PFSK-1 (cell line): ENCODE measurements at regions not wholly inside any gene's neighbourhood (a gene's known extent, or its start where the extent isn't known, plus 50 kb on each side); places are given as distances from the start of the nearest gene placed in this dataset.

ENCODE experiments used
- FOXP2 ChIP-seq: optimal IDR thresholded peaks from 2 replicates; pipeline ENCODE3; 2011; ENCODE audit warnings: borderline replicate concordance, control low read depth, inconsistent platforms; ENCODE audit not compliant: insufficient read depth; ENCODE audit errors: extremely low read length, extremely low read depth
- POLR2AphosphoS5 ChIP-seq: IDR thresholded peaks from 2 replicates; pipeline ENCODE4 v1.6.1; 2012; ENCODE audit warnings: low read depth, mild to moderate bottlenecking, control low read depth, low read length, moderate library complexity
- SIN3A ChIP-seq: IDR thresholded peaks from 2 replicates; pipeline ENCODE4 v1.6.1; 2012; ENCODE audit warnings: mild to moderate bottlenecking, low read length, moderate library complexity, borderline replicate concordance; ENCODE audit not compliant: insufficient read depth
- TAF1 ChIP-seq: IDR thresholded peaks from 2 replicates; pipeline ENCODE4 v1.6.1; 2012; ENCODE audit warnings: low read length, control low read depth, borderline replicate concordance; ENCODE audit not compliant: insufficient read depth
- TF ChIP-seq, protein P1 (sequence below), 2 experiments: IDR thresholded peaks; 2 replicates each; pipeline versions ENCODE4 v1.6.1 to v1.8.0; 2011 to 2012; ENCODE audit warnings: low read depth in 2 of 2, low read length in 2 of 2, control low read depth in 1 of 2, inconsistent platforms in 1 of 2, mild to moderate bottlenecking in 1 of 2, moderate library complexity in 1 of 2; ENCODE audit not compliant: insufficient read depth in 1 of 2

DNA sequence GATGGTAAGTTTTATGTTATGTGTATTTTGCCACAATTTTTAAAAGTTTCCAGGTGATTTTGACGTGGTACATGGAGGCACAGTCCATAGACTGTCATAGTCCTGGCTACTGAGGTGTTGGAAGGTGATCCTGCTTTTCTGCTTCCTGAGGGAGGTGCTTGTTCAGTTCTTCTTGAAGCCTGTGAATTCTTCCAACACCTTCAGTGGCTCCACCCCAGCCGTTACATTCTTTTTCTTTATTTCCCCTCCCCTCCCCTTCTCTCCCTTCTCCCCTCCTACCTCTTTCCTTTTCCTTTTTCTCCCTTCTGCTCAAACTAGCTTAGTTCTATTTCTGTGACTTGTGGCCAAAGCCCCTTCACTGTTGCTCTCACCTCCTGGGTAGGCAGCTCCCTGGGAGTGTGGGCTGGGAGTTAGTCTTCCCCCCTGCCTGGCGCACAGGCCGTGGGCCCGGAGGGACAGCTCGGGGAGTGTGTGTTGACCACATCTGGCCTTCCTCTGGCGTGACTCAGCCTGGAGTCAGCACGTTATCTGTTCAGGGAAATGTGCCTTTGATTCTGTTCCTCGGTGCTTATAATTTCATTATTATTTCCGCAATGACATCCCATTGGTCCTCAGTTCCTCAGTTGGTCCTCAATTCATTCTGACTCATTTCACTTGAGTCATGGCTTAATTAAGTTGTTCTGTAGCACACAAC lies 566.2 kb downstream of the TBC1D22A start:
- TF ChIP-seq POLR2AphosphoS5 (no peak), TAF1 (no peak), SIN3A (no peak), FOXP2 (no peak)
- TF ChIP-seq, protein P1, sequence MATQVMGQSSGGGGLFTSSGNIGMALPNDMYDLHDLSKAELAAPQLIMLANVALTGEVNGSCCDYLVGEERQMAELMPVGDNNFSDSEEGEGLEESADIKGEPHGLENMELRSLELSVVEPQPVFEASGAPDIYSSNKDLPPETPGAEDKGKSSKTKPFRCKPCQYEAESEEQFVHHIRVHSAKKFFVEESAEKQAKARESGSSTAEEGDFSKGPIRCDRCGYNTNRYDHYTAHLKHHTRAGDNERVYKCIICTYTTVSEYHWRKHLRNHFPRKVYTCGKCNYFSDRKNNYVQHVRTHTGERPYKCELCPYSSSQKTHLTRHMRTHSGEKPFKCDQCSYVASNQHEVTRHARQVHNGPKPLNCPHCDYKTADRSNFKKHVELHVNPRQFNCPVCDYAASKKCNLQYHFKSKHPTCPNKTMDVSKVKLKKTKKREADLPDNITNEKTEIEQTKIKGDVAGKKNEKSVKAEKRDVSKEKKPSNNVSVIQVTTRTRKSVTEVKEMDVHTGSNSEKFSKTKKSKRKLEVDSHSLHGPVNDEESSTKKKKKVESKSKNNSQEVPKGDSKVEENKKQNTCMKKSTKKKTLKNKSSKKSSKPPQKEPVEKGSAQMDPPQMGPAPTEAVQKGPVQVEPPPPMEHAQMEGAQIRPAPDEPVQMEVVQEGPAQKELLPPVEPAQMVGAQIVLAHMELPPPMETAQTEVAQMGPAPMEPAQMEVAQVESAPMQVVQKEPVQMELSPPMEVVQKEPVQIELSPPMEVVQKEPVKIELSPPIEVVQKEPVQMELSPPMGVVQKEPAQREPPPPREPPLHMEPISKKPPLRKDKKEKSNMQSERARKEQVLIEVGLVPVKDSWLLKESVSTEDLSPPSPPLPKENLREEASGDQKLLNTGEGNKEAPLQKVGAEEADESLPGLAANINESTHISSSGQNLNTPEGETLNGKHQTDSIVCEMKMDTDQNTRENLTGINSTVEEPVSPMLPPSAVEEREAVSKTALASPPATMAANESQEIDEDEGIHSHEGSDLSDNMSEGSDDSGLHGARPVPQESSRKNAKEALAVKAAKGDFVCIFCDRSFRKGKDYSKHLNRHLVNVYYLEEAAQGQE (IDR thresholded peaks at IDR 0.05; ENCODE audit: insufficient read depth in 1 of 2, low read depth in 2 of 2, low read length in 2 of 2): no peak
